SU-DHL-6 (cell line): ENCODE measurements at regions not wholly inside any gene's neighbourhood (a gene's known extent, or its start where the extent isn't known, plus 50 kb on each side); places are given as distances from the start of the nearest gene placed in this dataset.

ENCODE experiments used
- H2AFZ ChIP-seq: fragments of 200-600 bp; sonication (generic); 2 replicates; pipeline ENCODE4 v1.6.1; 2014; ENCODE audit warnings: low read depth, mild to moderate bottlenecking, moderate library complexity, mixed read lengths, antibody characterized with exemption, low read length; ENCODE audit not compliant: severe bottlenecking
- H3F3A ChIP-seq: fragments of 200-600 bp; shearing (Covaris generic); 2 replicates; pipeline ENCODE4 v1.6.0; 2016; ENCODE audit warnings: antibody characterized with exemption, mild to moderate bottlenecking; ENCODE audit not compliant: insufficient read depth
- H3K27ac ChIP-seq: fragments of 200-600 bp; sonication (generic); 2 replicates; pipeline ENCODE4 v1.5.1; 2016; ENCODE audit warnings: low read depth, mild to moderate bottlenecking, low read length, moderate library complexity, mixed read lengths
- H3K27me3 ChIP-seq: fragments of 200-600 bp; sonication (generic), shearing (Covaris generic); 2 replicates; pipeline ENCODE4 v1.6.0; 2014; ENCODE audit warnings: mild to moderate bottlenecking, low read length
- H3K36me3 ChIP-seq: fragments of 200-600 bp; sonication (generic); 2 replicates; pipeline ENCODE4 v1.6.1; 2014; ENCODE audit warnings: mild to moderate bottlenecking, low read length, mixed read lengths
- H3K4me2 ChIP-seq: fragments of 300-600, 200-600 bp; shearing (Covaris generic), sonication (generic); 2 replicates; pipeline ENCODE4 v1.6.0; 2014; ENCODE audit warnings: low read length, low read depth, mild to moderate bottlenecking; ENCODE audit not compliant: poor library complexity, severe bottlenecking
- H3K4me3 ChIP-seq: fragments of 200-600 bp; sonication (generic); 2 replicates; pipeline ENCODE4 v1.5.1; 2014; ENCODE audit warnings: antibody characterized with exemption, low read length, mild to moderate bottlenecking, mixed read lengths; ENCODE audit not compliant: insufficient read depth, poor library complexity, severe bottlenecking
- H3K79me2 ChIP-seq: fragments of 200-600 bp; sonication (generic); 2 replicates; pipeline ENCODE4 v1.6.1; 2014; ENCODE audit warnings: mild to moderate bottlenecking, low read length, moderate library complexity; ENCODE audit not compliant: insufficient read depth
- H3K9ac ChIP-seq: fragments of 200-600 bp; sonication (generic); 2 replicates; pipeline ENCODE4 v1.7.0; 2014; ENCODE audit warnings: mild to moderate bottlenecking, low read length
- H3K9me2 ChIP-seq: fragments of 200-600 bp; sonication (generic); replicated peaks from 2 replicates; pipeline ENCODE4 v1.6.1; 2014; ENCODE audit warnings: low read length; ENCODE audit not compliant: insufficient read depth
- H3K9me3 ChIP-seq: fragments of 200-600 bp; sonication (generic); 2 replicates; pipeline ENCODE4 v1.6.1; 2014; ENCODE audit warnings: low read length, mixed read lengths; ENCODE audit not compliant: insufficient read depth
- H4K20me1 ChIP-seq: fragments of 200-600 bp; sonication (generic); 2 replicates; pipeline ENCODE4 v1.6.1; 2014; ENCODE audit warnings: low read depth, mild to moderate bottlenecking, antibody characterized with exemption, low read length, moderate library complexity, mixed read lengths
- EZH2phosphoT487 ChIP-seq: fragments of 200-600 bp; sonication (generic), shearing (Covaris generic); conservative IDR thresholded peaks from 2 replicates; pipeline ENCODE4 v1.6.1; 2018; ENCODE audit warnings: mild to moderate bottlenecking, antibody characterized with exemption, low read length, moderate library complexity, mixed read lengths
- TF ChIP-seq, protein P1 (sequence below): fragments of 200-600 bp; sonication (generic); IDR thresholded peaks from one replicate; pipeline ENCODE4 v1.5.1; 2017; ENCODE audit warnings: antibody characterized with exemption, mild to moderate bottlenecking, low read length, moderate library complexity; ENCODE audit not compliant: insufficient read depth, poor library complexity, severe bottlenecking

DNA sequence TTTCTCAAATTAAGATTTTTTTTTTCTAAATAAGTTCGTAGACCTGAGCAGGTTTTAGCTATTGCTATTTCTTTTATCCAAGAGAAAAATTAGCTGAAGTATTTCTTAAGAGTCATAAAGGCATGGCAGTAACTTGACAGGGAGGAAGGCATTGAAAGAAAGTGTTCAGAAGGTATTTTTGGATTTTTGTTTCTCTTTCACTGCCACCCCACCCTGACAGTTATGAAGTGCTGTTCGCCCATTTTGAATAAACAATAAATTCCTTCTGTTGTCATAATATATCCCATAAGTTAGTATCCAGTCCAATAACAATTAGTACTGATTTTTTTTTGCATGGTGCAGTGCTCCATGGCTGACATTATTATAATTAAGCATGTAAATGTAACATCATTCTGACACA is 363.0 kb downstream of the NR2F2 start:
- no peaks in the 10 kb centered on the region for H3K27me3 ChIP-seq
- H3K79me2 ChIP-seq, result no peaks in the 10 kb centered on the region
- H4K20me1 ChIP-seq, result no peaks in the 10 kb centered on the region
- H3K36me3 ChIP-seq, result no peaks in the 10 kb centered on the region
- H3K4me2 ChIP-seq, result no peak overlapping the region
- no peak overlapping the region for H2AFZ ChIP-seq
- TF ChIP-seq EZH2phosphoT487, result no peak
- TF ChIP-seq, protein P1, sequence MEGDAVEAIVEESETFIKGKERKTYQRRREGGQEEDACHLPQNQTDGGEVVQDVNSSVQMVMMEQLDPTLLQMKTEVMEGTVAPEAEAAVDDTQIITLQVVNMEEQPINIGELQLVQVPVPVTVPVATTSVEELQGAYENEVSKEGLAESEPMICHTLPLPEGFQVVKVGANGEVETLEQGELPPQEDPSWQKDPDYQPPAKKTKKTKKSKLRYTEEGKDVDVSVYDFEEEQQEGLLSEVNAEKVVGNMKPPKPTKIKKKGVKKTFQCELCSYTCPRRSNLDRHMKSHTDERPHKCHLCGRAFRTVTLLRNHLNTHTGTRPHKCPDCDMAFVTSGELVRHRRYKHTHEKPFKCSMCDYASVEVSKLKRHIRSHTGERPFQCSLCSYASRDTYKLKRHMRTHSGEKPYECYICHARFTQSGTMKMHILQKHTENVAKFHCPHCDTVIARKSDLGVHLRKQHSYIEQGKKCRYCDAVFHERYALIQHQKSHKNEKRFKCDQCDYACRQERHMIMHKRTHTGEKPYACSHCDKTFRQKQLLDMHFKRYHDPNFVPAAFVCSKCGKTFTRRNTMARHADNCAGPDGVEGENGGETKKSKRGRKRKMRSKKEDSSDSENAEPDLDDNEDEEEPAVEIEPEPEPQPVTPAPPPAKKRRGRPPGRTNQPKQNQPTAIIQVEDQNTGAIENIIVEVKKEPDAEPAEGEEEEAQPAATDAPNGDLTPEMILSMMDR, result no peak
- no peak overlapping the region for H3K9ac ChIP-seq
- H3F3A ChIP-seq, result no peaks in the 10 kb centered on the region
- H3K9me2 ChIP-seq, result no peaks in the 10 kb centered on the region
- H3K27ac ChIP-seq, result no peak overlapping the region
- H3K4me3 ChIP-seq, result no peak overlapping the region
- H3K9me3 ChIP-seq, result no peaks in the 10 kb centered on the region

DNA sequence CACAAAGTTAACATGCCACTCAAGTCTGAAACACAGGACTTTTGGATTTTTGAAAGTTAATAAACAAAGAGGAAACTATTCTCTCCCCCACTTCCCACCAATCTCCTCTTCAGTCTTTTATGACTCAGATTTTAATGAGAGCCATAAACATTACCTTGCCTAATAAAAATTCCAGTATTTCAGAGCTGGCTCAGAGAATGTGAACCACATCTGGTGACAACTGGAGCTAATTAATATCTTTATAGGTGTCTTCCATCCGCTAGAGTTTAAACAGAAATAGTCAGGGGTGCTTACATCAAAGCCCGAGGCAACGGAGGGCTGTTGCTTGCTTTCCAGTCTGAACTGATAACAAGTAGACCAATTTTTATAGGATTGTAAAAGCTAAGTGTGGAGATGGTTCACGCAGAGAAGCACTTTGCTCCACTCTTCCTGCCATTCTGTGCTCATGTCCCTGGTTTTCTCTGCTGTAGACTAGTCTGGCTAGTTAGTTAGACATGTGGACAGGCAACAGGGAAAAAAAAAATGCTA is 363.6 kb downstream of the NR2F2 start:
- Histone ChIP-seq H3K36me3 (no peaks in the 10 kb centered on the region), H3K9ac (no peak overlapping the region), H4K20me1 (no peaks in the 10 kb centered on the region), H3K79me2 (no peaks in the 10 kb centered on the region), H3K9me3 (no peaks in the 10 kb centered on the region), H3K27me3 (no peaks in the 10 kb centered on the region), H3K4me3 (no peak overlapping the region), H3K4me2 (no peak overlapping the region), H2AFZ (no peak overlapping the region), H3K9me2 (no peaks in the 10 kb centered on the region), H3F3A (no peaks in the 10 kb centered on the region), H3K27ac (no peak overlapping the region)
- no peak for TF ChIP-seq EZH2phosphoT487
- TF ChIP-seq, protein P1, result no peak

DNA sequence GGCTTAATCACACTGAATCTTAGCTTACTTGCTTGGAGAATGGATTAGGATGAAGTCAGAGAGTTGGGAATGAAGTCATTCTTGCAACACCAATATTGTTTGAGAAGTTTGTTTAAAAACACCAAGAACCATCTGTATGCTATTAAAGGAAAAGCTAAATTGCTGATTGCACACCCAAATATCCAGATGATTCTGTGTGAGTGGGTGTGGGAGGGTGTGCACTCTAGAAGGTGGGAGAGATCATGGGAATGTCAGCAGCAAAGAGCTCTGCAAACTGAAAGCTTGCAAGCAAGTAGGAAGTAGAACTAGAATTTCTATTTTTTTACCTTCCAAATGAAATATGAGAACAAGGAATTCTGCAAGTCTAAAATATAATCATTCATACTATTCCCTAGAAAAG is 364.9 kb downstream of the NR2F2 start:
- H2AFZ ChIP-seq, result no peak overlapping the region
- no peak for TF ChIP-seq EZH2phosphoT487
- TF ChIP-seq, protein P1, result no peak
- H3K27me3 ChIP-seq, result no peaks in the 10 kb centered on the region

More for the DNA sequence above, 364.9 kb downstream of the NR2F2 start:
- H3F3A ChIP-seq, result no peaks in the 10 kb centered on the region
- H3K9me2 ChIP-seq, result no peaks in the 10 kb centered on the region
- H3K36me3 ChIP-seq, result no peaks in the 10 kb centered on the region
- no peaks in the 10 kb centered on the region for H3K79me2 ChIP-seq
- H3K9me3 ChIP-seq, result no peaks in the 10 kb centered on the region
- H3K27ac ChIP-seq, result no peak overlapping the region
- H3K4me3 ChIP-seq, result no peak overlapping the region
- no peaks in the 10 kb centered on the region for H4K20me1 ChIP-seq
- no peak overlapping the region for H3K9ac ChIP-seq
- H3K4me2 ChIP-seq, result no peak overlapping the region
